ENCODE measurements at regions not wholly inside any gene's neighbourhood (a gene's known extent, or its start where the extent isn't known, plus 50 kb on each side); places are given as distances from the start of the nearest gene placed in this dataset.

DNA sequence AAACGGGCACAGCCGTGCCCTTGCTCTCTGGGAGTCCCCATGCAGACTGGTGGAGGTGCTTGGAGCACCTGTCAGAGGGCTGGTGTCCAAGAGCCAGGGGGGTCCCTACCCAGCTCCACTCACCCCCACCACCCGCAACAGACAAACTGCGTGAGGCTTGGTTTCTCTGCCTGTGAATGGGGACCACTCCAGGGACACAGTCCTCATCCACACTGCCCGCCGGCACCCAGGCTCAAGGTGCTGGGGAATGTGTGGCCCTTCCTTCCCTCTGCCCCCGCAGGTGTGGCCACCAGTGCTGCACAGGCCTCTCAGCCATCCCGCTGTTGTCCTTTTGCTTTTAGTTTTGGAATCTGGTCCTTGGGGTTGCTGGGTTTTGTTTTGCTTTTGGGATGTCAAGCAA is 136.5 kb upstream of the ZNF236 start:
- no peak for DNase-seq (ENCODE audit: low read depth in 2 of 2)

DNA sequence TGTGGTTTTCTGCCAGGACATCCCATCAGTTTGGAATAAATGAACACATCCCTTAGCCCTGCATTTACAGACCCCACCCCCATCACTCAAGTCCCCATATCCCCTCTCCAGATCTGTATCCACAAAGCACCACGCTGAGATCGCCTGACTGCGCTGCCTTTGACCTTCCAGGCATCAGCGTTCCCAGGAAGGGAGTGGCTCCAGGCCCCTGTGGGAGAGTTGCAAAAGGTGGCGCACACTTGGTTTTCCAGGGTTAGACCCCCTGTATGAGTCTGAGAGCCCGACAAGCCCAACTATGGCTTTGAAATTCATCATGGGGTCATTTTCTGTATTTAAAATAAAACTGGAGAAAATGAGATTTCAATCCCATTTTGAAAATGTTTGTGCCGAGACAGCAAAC is 137.0 kb upstream of the ZNF236 start:
- no peak for DNase-seq (ENCODE audit: low read depth in 2 of 2)

DNA sequence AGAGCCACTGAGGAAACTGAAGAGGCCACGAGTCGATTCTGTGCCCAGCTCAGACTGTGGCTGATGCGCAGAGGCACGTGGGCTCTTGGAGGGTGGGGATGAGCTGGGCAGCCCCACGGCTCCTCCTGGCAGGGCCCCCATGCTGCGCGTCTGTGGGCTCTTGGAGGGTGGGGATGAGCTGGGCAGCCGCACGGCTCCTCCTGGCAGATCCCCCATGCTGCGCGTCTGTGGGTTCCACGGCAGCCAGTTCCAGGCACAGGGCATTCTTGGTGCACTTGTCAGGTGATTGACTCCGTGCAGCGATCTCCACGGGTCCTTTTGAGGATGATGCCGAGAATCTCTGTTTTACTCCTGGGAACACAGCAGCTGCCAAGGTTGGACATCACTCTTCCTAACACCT is 138.1 kb upstream of the ZNF236 start:
- no peak for DNase-seq (ENCODE audit: low read depth in 2 of 2)

DNA sequence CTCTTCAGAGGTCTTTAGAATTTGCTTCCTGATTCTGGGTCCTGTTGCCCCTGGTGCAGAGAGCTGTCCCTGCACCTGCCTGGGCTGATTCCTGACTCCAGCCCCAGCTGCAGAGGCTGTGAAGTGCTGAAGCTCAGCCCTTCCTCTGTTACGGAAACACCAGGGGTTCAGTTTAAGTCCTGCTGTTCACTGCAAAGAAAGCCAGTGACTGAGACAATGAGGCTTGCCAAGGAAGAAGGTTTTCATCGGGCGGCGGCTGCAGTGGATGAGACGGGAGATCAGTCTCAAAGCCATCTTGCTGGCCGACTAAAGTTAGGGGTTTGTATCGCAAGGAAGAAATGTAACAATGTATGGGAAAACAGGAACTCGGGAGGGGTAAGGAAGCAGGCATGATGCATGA is 142.4 kb upstream of the ZNF236 start:
- no peak for DNase-seq (ENCODE audit: low read depth in 2 of 2)

DNA sequence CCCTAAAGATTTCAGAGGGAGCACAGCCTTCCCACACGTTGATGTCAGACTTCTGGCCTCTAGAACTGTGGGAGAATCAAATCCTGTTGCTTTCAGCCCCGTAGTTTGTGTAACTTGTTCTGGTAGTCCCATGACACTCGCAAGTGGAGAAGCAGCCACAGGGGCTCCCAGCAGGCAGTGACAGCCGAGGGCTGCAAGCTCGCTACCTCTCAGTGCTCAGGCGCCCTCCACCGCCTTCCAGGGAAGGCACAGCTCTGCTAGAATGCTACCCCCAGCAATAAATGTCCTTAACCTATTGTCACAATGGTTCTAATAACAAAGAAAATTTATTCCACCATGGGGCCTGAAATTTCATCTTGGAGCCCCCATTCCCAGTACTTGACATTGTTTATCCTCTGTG is 143.1 kb upstream of the ZNF236 start:
- DNase-seq (ENCODE audit: low read depth in 2 of 2), result no peak

DNA sequence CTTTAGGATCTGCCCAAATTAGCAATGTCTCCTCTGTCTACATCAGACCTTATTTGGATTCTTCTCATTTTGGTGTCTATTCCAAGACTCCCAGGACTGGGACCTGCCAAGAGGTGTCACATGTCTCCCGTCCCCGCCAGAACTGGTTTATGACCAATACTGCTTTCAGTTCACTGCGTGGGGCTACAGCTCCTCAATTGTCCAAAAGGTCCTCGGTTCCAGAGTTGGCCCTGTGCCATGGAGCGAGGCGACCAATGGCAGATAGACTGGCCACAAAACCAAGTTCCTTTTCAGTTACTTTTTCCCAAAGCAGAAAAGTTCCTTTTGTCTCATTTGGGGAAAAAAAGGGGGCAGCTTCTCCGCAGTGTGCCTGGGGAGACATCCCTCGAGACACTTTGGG is 144.1 kb upstream of the ZNF236 start:
- DNase-seq (ENCODE audit: low read depth in 2 of 2), result no peak

DNA sequence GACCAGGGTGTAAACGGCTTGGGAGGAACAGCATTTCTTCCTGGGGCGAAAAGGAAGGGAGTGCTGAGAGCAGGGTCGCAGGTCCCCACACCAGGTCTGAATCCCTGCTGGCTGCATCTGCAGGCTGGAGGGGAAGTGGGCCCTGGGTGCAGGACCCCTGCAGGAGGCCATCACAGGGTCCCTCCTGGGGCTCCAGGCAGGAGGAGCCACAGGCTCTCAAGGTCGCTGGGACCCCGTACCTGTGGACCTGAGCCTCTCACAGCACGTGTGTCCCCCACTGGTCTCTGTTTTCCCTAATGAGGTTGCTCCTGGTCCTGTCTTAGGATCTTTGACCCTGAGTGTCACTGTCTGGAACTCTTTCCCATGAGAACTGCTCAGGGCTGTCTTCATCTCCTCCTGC is 147.8 kb upstream of the ZNF236 start:
- no peak for DNase-seq (ENCODE audit: low read depth in 2 of 2)

DNA sequence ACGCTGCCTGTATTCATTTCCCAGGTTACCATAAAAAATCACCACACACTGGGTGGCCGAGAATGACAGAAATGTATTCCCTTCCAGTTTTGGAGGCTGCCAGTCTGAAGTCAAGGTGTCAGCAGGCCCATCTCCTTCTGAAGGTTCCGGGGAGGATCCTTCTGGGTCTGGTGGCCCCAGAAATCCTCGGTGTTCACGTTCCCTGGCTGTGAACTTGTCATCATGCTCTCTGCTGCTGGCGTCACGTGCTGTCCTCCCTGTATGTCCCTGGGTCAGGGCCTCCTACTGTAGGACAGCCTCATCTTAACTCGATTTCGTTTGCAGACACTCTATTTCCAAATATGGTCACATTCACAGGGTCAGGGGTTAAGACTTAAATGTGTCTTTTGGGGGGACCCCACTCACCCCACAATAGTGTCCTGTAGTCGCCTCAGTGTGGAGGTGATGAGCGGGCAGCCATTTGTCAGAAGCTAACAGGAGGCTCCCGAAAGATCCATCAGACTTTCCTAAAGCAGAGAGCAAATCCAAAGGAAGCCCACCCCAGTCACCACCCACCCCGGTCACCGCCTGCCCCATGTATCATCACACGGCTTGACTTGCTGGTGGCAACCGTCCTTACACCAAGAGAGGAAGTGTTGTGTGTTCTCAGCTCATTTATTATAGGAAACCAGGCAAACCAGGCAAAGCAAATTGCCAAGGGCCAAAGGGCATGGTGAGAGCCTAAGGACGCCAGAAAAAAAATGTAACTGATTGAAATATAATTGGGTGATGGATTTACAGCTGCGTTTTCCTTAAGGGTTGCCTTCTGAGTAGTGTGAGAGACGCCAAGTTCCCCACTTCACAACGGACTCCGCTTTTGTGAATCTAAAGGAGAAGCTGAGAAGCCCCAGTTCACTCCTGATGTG is 148.8 kb upstream of the ZNF236 start:
- no peak for DNase-seq (ENCODE audit: low read depth in 2 of 2)

DNA sequence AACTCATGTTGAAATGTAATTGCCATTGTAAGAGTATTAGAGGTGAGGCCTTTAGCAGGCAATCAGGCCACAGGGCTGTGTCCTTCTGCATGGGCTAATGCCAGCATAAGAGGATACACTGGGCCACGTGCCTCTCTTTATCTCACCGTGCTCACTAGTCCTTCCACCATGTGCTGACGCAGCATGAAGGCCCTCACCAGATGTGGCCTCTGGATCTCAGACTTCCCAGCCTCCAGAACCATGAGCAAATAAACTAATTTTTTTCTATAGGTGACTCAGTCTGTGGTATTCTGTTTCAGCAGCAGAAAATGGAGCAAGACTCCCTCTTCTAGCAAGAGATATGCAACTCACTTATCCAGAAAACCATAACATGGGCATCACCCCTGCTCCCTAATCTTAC is 149.7 kb upstream of the ZNF236 start:
- DNase-seq (ENCODE audit: low read depth in 2 of 2), result no peak

DNA sequence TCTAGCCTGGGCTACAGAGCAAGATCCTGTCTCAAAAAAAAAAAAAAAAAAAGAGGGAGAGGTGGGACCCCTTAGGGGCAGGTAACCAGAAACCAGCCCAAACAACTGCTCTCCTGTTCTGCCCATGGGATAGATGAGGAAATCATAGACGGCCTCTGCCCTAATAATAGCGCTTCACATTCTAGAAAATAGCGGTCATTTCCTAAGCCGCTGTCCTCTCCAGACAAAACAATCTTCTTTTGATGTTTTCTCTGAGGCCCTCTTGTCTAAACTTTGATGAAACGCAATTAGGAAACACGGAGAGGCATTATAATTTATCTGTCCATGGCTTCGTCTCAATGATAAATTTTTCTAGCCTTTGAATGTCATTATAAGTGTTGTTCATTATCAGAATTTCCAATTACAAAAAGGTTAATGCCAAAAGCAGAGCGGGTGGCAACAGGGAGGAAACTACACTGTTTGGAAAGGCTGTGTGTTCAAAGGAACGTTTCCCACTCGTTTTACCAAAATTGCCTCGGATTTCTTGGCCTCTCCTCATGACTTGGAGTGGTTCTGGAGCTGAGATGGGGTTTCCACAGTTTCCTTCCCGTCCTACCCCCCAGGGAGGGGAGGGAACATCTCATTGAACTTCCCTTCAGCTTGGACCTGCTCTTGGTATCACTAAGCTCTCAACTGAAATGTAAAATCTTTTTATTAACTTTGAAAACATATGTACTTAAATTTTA is 151.6 kb upstream of the ZNF236 start:
- no peak for DNase-seq (ENCODE audit: low read depth in 2 of 2)

DNA sequence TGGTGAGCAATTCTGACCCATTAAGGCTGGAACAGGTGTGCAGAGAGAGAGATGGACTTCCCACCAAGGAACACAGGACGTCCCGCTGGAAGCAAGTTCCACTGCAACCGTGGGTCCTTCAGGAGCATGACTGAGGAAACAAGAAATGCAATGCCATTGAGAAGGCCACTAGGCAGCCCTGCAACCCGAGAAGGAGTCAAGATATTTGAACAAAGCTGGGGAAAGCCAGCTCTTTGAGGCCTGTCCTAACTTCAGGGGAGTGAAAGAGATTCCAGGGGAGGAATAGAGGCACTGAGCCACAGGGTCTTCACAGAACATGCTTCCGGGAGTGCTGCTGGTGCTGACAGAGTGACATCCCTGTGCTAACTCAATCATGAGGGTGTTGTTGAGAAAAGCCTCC is 153.8 kb upstream of the ZNF236 start:
- DNase-seq (ENCODE audit: low read depth in 2 of 2), result no peak

DNA sequence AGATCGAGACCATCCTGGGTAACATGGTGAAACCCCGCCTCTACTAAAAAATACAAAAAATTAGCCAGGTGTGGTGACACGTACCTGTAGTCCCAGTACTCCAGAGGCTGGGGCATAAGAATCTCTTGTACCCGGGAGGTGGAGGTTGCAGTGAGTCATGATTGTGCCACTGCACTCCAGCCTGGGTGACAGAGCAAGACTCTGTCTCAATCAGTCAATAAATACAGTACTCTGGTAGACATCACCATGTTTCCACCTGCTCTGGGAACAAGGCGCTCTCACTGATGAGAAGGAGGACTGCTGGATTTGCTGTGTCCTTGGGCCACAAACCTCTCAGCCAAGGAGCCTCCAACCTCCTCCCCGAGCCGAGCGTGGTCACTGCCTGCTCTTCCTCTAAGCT is 154.2 kb upstream of the ZNF236 start:
- no peak for DNase-seq (ENCODE audit: low read depth in 2 of 2)

DNA sequence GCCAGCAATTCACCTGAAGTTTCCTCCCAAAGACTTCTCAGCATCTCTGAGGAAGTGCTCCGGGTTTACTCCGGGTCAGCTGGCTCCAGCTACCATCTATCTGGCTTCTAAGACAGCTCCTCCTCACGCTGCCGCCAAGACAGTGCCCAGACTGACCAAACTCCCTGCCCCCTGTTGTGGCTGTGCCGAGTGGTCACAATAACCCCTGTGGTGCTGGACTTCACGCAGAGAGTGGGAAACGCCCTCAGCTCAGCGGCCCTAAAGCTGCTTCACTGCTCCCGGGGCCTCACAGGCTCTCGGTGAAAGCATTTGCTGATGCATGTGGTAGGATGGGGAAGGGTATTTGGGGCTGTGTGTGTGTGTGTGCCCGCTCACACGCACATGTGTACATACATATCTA is 154.8 kb upstream of the ZNF236 start:
- no peak for DNase-seq (ENCODE audit: low read depth in 2 of 2)

DNA sequence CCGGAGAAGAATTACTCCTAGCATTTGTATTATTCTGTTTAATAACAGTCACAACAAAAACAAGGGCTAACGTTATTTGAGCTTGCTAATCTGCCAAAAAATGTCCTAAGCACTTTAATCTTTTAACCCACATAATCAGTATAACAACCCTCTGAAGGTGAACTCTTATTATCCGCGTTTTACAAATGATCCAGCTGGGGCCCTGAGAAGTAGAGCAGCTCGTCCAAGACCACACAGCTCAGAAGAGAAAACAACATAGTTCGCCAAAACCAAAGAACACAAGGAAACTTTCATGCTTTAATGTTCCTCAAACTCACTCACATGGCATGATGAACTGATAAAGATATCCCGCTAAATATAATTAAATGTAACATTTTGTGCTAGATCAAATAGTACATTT is 159.7 kb upstream of the ZNF236 start:
- DNase-seq (ENCODE audit: low read depth in 2 of 2), result no peak

DNA sequence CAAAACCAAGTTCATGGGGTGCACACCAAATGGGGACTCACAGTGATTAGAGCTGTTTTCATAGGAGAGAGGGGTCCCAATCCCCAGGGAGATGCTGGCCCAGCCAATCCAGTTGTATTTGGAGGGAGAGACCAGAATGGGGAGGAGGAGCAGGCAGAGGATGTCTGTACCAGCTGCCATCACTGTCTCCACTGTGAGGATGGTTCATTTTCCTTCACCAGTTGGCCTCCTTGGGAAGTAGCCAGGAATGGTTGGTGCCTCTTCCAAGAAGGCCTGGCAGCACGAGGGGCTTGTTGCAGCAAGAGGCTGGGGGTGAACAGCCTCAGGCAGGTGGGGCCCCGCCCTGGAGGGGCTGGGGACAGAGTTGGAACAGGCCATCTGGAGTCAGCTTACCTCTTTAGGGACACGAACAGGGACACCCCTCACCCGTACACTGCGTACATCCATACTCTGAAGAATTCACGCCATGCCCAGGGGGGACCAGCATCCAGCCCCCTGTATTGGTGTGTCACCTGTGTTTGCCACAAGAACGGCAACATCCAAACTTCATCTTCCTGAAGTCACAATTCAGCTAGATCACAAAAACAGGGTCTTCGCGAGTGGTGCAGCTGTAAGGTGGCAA is 161.7 kb upstream of the ZNF236 start:
- DNase-seq (ENCODE audit: low read depth in 2 of 2), result no peak

DNA sequence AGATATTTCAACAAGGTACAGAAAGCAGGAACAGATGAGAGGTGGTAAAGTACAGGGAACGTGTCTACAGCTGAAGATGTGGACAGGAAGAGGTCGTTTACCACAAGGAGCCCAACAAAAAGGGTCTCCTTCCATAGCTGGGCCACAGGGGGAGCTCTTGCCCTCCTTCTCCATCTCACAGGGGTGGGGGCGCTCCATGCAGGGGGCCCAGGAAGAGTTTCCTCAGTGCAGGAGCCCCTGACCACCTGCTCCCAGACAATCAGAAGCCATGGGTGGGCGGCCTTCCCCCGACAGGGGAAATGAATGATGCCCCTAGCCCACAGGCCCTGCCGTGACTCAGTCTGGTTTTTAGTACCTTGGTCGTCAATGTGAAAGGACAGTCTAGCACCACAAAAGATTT is 163.6 kb upstream of the ZNF516 start:
- DNase-seq (ENCODE audit: low read depth in 2 of 2), result no peak

DNA sequence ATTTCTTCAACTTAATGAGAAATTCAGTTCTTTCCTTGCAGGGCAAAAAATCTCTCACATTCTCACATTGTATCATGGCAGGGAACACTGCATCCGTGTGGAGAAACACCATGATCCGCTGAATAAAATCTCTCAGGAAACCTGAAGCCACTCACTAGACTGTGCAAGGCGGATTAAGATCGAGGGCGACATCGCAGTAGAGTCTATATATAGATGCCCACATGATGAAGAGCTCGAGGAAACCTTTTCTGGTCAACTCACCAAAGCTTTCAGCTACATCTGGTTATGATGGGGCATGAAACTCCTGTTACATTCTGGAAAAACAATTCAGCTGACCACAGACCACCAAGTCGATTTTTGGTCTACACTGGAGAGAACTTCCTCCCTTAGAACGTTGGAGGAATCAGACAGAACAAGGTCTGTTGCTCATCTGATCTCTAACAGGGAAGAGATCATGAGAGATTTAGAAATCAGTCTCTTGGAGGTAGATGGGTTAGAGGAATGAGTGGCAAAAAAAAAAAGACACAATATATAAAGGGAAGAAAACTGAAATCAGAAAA is 162.9 kb upstream of the ZNF516 start:
- no peak for DNase-seq (ENCODE audit: low read depth in 2 of 2)

DNA sequence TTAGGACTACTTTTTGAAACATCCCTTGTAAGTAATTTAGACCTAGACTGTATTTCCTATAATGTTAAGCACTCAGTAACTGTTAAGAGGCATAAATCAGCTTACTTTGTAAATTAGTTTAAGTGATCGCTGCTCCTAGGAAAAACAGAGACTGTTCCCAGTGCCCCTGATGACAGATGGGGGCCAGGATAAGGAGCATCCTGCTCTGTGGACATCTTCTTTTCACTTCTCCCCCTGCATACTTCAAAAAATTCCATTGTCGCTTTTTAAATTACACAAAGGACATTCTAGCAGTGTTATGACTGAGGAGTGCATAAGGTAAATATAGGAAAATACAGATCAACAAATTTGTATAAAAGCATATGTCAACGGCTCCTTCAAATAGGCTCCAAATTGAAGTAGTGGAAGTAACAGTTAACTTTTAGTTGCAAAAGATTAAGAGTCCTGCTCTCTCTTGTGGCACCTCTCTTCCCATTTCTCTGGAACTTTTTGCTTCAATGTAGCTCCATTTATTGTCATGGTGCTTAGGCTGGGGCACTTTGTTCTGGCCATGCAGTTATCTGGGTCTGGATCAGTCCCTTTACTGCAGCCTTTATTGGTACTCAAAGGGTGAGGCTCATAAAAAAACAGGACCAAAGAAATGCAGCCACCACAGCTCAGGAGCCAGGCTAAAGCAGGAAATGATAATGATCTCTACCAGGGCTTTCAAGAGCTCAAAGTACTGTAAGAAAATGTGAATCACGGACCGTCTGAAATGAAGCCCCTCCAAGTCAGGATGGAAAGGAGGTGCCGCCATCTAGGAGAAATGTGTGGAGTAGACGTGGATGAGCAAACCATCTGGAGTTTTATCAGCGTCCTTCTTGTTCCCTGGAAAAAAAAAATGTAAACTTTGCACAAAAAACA is 162.1 kb upstream of the ZNF516 start:
- DNase-seq (ENCODE audit: low read depth in 2 of 2), result no peak

DNA sequence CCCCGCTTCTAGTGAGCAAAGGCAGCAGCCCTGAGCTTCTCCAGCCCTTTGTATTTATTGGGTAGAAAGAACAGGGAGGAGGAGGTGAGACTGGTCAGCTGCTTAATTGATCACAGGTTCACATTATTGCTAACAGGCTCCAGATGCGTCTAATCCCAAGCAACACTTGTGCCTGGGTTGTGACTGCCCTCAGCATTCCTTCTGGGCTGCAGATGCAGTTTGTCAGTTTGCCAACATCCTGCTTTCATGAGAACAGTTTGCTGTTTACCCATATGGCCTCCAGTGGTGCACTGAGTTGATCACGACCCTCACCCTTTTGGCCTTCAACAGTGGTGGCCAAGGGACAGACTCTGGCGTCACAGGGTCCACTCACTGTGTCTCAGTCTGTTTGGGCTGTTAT is 159.5 kb upstream of the ZNF516 start:
- DNase-seq (ENCODE audit: low read depth in 2 of 2), result no peak

DNA sequence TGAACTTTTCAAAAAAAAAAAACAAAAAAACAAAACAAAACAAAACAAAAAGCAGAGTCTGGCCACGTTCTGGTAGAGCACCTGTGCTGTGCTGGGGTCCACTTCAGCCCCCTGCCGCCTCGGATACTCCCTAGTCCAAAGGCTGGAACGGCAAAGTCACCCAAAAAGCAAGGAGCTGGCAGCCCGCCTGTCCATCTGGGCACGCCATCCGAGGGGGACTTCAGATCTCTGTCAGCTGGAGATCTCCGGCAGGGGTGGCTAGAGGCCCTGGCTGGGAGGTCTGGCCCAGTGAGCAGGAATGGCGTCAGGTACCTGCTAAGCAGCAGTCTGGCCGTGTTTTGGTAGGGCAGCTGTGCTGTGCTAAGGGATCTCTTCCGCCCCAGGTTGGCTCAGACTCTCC is 152.3 kb upstream of the ZNF516 start:
- no peak for DNase-seq (ENCODE audit: low read depth in 2 of 2)

DNA sequence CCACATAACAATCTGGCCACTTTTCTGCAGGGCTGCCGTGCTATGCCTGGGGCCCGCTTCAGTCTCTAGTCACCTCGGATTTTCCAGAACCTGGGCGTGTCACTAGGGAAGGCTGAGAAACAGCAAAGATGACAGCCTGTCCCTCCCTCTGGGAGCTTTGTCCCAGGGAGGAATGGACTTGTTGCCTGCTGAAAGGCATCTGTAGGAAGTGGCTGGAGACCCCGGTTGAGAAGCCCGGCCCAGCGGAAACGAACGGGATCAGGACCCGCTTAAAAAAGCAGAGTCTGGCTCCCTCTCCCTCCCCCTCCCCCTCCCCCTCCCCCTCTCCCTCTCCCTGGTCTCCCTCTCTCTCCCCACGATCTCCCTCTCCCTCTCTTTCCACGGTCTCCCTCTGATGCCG is 149.5 kb upstream of the ZNF516 start:
- no peak for DNase-seq (ENCODE audit: low read depth in 2 of 2)

Data from lung microvascular endothelial cell (primary cell).